HG03175 (cell line): ENCODE measurements at regions not wholly inside any gene's neighbourhood (a gene's known extent, or its start where the extent isn't known, plus 50 kb on each side); places are given as distances from the start of the nearest gene placed in this dataset.

Source experiments
- ATAC-seq: cut with Tn5 transposase; IDR thresholded peaks from one replicate; pipeline ENCODE4 v1.9.1; 2021; ENCODE audit warnings: mild to moderate bottlenecking, moderate library complexity; ENCODE audit not compliant: unreplicated experiment

DNA sequence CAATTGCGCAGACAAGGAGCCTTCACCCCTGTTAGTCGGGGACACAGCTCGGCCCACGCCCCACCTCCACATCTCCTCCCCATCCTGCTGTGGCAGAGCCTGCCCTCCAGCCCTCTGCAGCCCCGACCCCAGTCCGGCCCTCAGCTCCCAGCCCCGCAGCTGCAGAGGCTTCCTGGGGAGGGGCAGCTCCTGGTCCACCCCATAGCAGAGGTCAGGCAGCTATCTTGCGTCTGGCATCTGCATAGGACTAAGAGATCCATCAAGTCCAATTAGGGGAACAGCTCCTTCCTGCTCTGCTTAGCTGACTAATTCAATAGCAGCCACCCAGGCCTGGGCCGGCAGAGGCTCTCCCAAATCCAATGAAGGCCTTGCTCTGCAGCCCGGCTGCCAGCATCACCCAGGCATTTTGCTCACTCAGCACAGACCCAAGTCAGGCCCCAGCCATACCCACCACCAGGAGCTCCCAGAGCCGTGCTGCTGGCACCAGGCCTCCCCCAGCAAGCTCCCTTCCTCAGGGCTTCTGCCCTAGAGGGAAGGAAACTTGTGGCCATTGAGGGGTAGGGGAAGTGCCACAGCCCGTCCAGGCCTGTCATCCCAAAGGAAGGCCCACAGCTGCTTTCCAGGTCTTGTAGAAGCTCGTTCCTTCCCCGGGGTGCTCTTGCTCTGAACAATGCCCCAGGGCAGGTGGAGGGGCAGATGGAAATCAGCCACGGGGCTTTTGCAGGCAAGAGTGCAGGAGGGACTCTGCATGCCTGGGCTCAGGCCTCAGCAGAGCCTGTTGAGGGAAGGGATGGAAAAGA, 106.2 kb upstream of the RET start:
- no peak for ATAC-seq

DNA sequence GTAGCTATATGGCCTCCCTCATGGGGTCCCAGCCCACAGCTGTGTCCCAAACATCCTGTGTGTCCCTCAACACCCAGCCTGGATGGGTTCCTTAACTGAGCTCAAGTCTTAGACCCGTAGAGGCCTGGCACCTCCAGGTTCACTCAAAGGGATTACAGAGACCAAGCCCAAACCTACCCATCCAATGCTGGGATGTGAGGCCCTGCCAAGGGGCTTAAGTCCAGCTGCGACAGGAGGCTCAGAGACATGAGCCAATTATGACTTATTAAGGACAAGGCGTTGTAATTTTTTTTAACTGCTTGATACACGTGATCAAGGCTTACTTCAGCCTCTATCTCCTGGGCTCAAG, 105.6 kb upstream of the RET start:
- ATAC-seq = no peak

DNA sequence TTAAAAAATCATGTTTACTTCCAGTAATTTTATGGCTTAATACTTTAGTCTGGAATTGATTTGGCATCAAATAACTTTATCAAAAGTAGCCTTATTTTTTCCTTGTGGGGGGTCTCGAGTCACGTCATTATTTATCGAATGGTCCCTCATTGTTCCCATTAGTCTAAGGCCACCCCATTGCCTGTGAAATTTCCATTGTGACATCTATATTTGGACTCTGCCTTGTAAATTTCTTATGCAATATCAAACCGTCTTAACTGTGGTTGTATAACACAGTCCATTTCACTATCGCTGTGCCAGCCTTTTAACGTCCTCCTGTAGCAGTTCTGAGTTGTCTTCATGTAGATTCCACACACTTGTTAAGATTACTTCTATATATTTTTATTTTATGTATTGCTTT, 103.9 kb upstream of the RET start:
- no peak for ATAC-seq

DNA sequence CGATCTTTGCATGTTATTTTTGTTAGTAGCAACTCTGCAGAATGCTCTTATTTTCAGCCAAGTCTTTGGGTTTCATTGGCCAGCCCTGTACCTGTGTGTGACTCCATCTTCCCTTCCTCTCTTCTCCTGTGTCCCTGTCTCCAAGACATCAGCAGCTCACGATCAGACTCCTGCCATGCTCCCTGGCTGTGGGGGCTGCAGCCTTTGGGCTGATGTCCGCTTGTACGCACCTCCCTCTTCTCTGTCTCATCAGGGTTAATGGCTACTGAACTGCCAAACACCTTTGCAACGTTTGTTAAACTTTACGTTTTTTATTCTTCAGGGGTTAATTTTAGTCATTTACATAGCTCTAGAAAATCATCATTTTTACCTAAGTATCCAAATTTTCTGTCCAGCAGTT, 103.5 kb upstream of the RET start:
- ATAC-seq = no peak

DNA sequence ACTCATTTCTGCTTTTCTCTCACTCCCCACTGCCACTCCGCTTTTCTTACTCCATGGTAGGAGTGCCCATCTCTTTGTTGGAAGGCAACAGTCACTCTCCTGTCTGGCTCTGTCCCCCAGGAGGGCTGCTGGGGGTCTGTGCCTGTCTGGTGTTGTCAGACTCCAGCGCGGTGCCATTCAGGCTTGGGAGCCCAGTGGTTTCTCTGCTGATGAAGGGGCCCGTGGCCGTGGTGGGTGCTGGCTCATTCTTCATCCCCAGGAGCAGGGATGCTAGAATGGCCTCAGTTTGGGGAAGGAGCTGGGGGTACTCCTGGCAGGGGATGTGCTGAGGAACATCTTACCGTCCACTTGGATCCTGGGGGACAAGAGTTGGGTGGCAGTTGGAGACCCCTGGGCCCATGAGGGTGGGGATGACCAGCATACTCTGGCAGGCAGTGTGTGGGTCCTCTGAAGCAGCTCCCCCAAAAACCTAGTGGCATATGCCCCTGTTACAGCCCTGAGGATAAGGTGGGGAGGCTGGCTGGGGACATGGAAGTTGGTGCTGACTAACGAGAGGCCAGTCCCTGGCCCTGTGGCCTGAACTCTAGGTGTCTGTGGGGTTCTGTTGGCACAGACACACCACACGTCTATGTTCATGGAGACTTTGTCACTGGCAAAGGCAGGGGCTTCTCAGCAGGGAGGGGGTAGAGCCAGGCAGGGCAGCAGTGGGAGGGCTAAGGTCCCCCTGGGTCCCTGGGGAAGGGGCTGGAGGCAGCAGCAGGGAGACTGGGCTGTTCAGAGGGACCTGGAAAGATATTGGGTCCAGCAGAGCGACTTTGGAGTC, 102.8 kb upstream of the RET start:
- ATAC-seq = no peak

DNA sequence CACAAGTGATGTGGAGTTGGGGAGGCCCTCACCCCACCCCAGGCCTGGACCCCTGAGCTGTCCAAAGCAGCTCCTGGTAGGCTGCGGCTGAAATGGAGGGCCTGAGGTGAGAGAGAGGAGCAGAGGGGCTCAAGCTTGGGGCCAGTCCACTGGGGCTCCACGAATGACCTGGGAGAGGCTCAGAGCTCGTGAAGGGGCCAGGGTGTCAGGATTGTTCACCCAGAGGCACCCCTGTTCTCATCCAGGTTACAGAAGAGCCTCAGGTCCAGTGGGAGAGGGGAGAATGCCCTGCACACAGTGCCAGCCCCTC, 102.2 kb upstream of the RET start:
- ATAC-seq = no peak

DNA sequence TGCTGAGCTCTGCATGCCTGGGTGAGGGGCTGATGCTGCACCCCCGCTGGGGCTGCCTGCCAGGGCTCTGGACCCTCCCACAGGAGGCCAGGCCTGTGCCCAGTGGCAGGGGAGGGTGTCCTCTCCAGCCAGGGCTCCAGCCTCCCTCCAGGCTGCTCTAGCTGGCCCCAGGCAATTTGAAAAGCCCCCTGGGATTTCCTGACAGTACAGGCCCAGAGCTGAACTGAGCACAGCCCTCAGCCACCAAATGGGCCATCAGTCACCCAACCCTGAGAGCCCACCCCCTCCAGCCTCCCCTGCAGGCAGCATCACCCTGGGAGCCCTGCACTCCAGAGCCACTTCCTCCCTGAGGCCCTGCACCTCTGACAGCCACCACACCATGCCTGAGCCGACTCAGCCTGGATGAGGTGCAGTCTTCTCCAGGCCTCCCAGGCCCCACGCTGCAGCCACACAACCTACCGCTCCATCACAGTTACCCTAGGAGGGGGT, 101.8 kb upstream of the RET start:
- no peak for ATAC-seq

DNA sequence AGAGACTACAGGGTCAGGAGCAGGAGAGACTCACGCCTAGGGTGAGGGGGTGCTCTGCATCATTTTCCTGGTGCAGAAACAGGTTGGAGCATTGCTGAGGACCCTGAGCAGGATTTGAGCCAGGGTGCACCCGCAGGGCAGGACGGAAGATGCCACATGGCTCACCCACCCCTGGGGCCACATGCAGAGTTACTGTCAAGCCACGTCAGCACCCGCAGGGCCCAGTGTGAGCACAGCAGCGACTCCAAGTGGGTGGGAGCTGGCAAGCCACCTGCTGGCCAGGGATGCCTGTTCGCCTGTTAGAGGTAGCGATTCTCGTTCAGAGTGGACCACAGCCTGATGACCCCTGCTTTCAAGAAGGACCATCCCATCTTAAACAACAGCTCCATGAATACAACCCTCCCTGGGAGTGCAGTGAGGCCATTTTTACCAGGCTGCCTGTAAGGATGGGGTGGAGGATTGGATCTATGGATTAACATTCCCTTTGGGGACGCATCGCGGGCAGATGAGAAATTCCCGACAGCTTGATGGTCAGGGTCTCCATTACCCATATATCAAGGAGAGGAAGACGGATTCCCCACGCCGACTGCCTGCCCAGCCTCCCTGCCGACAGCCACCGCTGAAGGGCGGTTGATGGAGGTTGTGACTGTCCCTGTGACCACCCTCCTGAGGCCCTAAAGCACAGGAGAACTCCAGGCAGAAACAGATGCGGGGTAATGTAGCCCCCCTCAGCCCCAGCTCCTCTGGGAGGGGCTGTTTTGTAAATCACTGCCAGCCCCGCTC, 101.1 kb upstream of the RET start:
- ATAC-seq = no peak

DNA sequence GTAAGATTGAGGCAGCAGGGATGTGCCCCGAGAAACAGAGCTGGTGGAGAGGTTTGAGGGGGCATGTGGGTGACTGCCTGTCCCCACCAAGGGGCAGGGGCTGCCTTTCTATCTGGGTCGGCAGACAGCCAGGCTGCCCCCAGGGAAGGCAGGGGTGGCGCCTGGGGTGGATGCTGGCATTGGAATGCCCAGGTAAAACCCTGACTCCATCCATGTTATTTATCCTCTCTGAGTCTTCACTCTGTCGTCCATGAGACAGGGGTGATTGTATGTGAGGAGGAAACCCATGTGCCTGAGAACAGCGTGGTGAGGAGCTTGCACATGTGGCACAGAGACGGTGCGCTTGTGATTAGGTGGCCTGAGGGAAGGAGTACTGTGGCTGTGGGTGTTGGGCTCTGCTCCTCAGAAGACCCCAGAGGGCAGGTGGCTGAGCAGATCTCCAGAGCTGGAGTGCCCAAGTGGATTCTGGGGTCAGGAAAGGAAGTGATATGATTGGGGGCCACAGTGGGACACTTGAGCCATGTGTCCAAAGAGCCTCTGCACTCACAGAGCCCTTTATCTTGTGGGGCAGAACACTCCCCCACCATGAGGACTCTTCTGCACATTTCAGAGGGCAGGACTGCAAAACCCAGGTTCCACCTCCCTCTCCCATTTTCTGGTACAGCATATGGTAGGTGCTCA, 100.4 kb upstream of the RET start:
- ATAC-seq = no peak

DNA sequence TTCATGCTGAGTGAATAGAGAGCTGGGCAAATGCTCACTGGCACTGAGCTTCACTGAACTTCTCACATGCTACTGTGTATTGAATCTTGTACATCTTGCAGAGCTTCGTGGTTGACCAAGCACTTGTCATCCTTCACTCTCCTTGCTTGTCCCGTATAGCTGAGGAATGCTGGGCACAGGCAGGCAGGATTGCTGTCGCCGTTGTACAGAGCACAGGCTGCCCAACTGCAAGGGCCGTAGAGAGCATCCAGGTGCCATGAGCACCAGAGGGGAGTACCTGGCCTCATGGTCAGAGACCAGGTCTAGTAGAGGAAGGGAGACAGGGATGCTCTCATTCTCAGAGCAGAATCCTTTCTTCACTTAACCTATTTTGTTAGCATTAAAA, 99.8 kb upstream of the RET start:
- ATAC-seq = no peak

DNA sequence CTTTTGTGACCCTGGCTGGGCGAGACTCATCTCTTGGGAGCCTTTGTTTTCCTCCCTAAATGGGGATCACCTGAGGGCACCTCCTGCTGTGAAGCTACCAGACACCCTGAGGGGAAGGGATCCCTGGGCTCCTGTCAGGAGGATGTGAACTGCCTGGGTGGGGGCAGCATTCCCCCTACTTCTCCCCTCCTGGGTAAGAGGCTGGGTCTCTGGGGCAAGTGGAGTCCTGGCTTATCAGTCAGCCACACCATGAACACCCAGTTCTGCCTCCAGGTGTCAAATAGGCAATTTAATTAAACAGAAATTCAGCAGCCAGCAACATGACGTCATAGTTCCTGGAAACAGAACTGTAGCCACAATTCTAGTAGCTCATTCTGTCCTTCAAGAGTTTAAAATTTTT, 97.7 kb upstream of the RET start:
- ATAC-seq = no peak

DNA sequence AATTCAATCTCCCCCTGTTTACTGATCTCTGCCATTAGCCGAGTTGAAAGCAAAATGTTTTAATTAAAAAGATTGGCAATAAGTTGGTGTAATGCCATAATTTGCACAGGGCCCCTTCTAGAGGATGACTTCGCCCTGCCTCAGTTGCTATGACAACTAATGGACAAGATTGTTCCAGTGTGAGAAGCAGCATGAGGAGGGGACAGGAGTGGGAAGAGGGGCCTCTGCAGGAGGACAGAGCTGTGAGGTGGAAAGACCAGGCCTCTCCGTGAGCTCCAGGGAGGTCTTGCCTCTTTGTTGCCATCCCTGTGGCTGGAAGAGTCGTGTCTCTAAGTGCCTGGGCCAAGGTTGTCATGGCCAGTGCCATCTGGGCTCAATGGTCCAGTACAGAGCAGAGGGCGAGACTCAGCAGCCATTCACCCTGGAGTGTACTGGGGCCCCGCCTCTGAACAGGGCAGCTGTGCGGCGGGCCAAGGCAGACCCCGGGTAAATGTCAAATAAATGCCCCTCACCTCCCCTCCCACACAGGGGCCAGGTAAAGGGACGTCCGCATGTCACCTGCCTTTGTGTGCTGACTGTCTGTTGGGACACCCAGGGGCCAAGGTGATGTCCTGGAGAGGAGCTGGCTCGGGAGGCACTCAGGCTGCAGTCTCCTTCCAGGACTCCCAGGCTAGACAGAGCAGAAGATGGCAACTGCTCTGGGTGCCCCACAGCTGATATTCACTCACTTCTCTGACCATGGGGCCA, 97.0 kb upstream of the RET start:
- ATAC-seq = no peak

DNA sequence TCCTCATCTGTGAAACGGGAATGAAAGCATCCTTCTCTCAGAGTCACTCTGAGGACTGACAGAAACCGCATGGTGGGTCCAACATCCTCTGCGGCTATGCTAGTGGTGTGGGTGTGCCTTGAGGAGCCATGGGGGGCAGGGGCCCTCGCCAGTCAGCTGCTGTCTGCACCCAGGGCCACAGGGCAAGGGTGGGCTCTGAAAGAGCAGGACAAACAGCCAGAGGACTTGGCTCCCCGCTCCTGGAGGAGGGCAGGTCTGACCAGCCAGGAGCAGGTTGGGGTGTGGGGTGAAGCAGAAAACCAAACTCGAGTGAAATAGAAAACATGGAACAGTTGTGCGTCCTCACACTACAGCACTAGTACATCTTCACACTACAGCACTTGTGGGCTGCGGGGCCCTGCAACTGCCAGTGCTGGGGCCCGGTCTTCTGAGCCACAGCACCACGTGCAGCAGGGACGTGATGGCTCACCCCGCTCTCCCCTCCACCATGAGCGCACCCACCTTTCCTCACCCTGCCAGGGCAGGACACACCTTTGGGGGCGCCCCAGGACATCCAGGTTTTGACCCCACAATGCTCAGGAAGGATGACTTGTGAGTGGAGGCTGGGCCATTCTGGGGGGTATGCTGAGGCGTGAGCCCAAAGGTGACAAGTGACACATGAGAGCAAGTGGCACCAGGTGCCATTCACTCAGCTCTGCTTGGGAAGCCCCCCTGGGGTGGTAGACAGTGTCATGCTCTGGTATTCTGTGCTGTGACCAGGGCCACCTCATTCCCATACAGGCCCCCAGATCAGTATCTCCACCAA, 96.1 kb upstream of the RET start:
- no peak for ATAC-seq

DNA sequence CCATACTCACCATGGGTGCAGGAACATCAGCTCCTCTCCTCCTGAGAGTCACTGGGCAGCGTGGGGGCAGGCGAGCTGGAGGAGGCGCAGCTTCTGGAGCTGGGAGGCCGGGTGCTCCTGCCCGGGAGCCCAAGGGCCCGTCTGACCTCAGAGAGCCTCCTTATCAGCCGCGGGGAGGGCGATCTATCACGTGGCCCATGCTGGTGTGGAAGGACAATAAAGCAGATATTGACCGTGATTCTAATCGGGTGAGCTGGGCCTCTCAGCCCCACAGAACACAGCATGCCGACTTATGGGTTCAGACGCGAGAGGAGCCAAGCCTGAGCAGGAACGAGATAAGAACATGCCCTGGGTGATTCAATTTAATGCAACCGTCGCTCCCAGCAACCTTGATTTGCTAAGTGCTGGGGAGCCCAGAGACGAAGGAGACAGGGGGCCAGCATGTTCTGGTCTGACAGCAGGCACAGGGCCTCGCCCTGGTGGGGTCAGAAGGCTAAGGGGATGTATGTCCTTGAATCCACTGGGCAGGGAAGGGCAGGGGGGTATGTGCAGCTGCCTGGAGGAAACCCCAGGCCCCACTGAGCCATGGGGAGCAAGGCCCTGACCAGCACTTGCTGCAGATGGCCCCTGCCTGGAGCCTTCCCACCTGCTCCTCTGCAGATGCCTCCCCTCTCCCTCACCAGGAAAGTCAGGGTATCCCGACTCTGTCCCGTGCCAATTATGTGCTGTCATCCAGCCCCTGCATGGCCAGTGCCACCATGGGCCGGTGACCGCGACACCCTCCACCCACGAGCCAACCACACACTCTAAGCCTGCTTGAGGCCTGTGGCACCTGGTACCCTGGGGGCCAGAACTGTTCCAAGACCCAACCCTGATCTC, 95.3 kb upstream of the RET start:
- no peak for ATAC-seq

DNA sequence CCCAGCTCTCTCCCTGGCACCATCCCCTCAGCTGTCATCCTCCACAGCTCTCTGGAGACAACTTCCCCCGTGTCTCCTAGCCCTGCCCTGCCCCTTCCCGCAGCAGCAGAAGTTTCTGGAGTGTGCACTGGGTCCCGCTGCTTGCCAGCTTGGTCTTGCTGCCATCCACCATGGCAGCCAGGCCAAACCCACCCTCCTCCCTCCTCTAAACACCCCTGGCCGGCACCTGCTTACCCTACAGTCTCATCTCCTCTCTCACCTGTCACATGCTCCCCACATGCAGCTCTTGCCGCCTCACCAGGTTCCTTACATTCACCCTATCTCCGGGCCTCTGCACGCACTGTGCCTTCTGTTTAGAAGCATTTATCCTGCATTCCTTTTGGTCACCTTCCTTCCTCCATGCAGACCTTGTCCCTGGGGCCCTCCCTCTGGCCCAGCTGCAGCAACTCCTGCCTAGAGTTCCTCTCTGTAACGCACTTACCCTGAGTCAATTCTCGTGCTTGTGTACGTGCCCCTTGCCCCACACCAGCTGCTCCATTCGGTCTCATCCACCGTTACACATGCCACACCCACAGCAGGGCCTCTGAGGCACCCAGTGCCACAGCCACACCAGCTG, 93.9 kb upstream of the RET start:
- no peak for ATAC-seq

DNA sequence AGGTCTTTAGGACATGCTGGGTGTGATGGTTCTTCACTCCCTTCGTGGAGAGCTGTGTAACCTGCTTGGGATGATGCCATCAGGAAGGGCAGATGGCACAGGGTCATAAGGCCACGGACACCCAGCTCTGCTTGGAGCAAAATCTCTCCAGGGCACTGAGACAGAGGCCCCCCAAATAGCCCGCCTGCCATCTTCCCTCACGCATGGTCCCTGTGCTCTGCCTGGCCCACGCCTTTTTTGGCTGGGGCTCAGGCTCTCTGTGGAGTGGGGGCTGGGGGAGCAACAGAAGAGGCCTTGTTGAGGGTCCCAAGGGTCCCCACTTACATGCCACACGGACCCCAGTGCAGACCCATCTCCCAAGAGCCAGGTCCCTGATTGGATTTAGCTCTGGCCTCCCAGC, 93.3 kb upstream of the RET start:
- no peak for ATAC-seq

DNA sequence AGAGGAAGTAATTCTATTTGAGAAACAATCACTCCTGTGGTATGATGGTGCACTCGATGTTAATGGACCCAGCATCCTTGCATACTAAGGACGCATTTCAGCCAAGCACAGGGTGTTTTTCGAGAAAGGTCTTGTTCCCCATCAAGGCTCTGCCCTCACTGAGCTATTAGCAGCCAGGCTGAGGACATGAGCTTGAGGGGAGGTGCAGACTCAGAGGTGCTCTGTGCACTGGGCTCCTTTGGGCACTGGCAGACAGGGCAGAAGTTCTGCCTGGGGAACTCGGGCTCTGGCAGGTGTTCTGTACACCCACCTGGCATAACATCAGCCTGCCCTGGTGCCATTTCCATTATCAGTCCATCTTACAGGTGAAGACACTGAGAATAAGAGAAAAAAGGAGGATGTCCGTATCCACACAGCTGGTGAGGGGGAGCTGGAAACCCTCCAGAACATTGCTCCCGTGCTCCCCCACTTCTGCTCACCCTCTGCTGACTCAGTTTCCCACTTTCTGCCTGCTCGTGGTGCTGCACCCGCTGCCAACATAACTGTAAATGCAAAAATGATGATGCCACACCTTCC, 92.7 kb upstream of the RET start:
- no peak for ATAC-seq

DNA sequence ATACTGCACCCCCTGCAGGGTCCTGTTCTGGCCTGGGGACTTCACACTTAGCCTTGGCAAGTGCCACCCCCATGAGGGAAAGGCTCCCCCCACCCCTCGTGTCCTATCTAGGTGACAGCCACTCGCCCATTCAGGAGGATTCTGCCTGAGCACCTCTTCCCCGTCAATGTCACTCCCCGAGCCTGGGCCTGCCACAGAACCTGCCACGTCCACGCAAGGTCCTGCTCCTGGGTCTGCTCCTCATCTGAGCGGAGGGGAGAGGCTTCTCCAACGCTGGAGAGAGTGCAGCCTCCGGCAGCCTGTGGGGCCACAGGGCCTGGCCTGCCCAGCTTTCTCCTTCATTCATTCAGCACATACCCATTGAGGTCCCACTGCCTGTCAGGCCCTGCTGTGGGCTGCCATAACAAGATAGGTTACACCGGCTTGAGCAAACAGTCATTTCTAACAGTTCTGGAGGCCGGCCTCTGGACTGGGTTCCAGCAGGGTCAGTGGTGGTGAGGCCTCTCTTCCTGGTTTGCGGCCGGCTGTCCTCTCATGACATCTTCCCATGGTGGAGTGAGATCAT, 92.0 kb upstream of the RET start:
- no peak for ATAC-seq
